Mesothelial cell of epicardium (in vitro differentiated cells): ENCODE measurements at regions not wholly inside any gene's neighbourhood (a gene's known extent, or its start where the extent isn't known, plus 50 kb on each side); places are given as distances from the start of the nearest gene placed in this dataset.
A peak's percentile ranks its signal among the peaks of the same experiment; 100 is the strongest.

Source experiments
- DNase-seq, 2 experiments: peaks; one replicate each; pipeline ENCODE4 v3.0.0; 2021; ENCODE audit warnings: low spot score in 2 of 2; ENCODE audit not compliant: unreplicated experiment in 2 of 2
- H3K27ac Mint-ChIP-seq: 2 replicates; pipeline ENCODE4 v1.8.0; 2021; ENCODE audit warnings: mixed read lengths
- H3K27me3 Mint-ChIP-seq: 2 replicates; pipeline ENCODE4 v1.8.0; 2021; ENCODE audit warnings: low read depth, mixed read lengths
- H3K36me3 Mint-ChIP-seq: 2 replicates; pipeline ENCODE4 v1.8.0; 2021; ENCODE audit warnings: mixed read lengths
- H3K4me1 Mint-ChIP-seq: 2 replicates; pipeline ENCODE4 v1.8.0; 2021; ENCODE audit warnings: mixed read lengths
- H3K4me3 Mint-ChIP-seq: 2 replicates; pipeline ENCODE4 v1.8.0; 2021; ENCODE audit warnings: mild to moderate bottlenecking, moderate library complexity, mixed read lengths
- H3K9me3 Mint-ChIP-seq: 2 replicates; pipeline ENCODE4 v1.8.0; 2021; ENCODE audit warnings: mixed read lengths
- CTCF ChIP-seq: fragments of 200-600 bp; sonication (generic); IDR thresholded peaks from one replicate; pipeline ENCODE4 v1.5.0; 2021; ENCODE audit warnings: antibody characterized with exemption; ENCODE audit not compliant: unreplicated experiment

- Mint-ChIP-seq H3K4me1 (no peaks in the 10 kb centered on the region), H3K4me3 (no peak overlapping the region), H3K9me3 (no peaks in the 10 kb centered on the region), H3K27me3 (peaks cover 19% of the 10 kb centered on the region), H3K27ac (no peak overlapping the region), H3K36me3 (no peaks in the 10 kb centered on the region)
- no peak for DNase-seq
- no peak for TF ChIP-seq CTCF
Observed at GRCh38 chr14:45709541-45709940, 456.5 kb upstream of the MIS18BP1 start.

GRCh38 chr14:45705940-45706534 is 453.0 kb upstream of the MIS18BP1 start:
- no peak overlapping the region for H3K27ac Mint-ChIP-seq

GRCh38 chr14:45699471-45699870 is 446.5 kb upstream of the MIS18BP1 start:
- Mint-ChIP-seq H3K36me3 (no peaks in the 10 kb centered on the region), H3K4me3 (no peak overlapping the region), H3K4me1 (peaks cover 18% of the 10 kb centered on the region), H3K27me3 (peaks cover 18% of the 10 kb centered on the region), H3K9me3 (no peaks in the 10 kb centered on the region), H3K27ac (no peak overlapping the region)
- no peak for DNase-seq
- no peak for TF ChIP-seq CTCF

More at GRCh38 chr14:45705940-45706534, 453.0 kb upstream of the MIS18BP1 start:
- peaks cover 10% of the 10 kb centered on the region for H3K27me3 Mint-ChIP-seq
- TF ChIP-seq CTCF = no peak
- no peak for DNase-seq
- no peak overlapping the region for H3K4me3 Mint-ChIP-seq
- no peaks in the 10 kb centered on the region for H3K9me3 Mint-ChIP-seq
- no peaks in the 10 kb centered on the region for H3K36me3 Mint-ChIP-seq
- H3K4me1 Mint-ChIP-seq = no peaks in the 10 kb centered on the region

GRCh38 chr14:45698462-45699134 is 445.6 kb upstream of the MIS18BP1 start:
- no peak for TF ChIP-seq CTCF
- Mint-ChIP-seq H3K9me3 (no peaks in the 10 kb centered on the region), H3K36me3 (no peaks in the 10 kb centered on the region), H3K27me3 (peaks cover 24% of the 10 kb centered on the region), H3K4me3 (no peak overlapping the region), H3K4me1 (peaks cover 18% of the 10 kb centered on the region), H3K27ac (no peak overlapping the region)
- peak in 1 of 2 experiments; percentile 43 for DNase-seq

GRCh38 chr14:45686771-45687170 is 433.8 kb upstream of the MIS18BP1 start:
- Mint-ChIP-seq H3K4me3 (no peak overlapping the region), H3K9me3 (peaks cover 29% of the 10 kb centered on the region), H3K4me1 (no peaks in the 10 kb centered on the region), H3K27ac (no peak overlapping the region), H3K36me3 (no peaks in the 10 kb centered on the region), H3K27me3 (peaks cover 3% of the 10 kb centered on the region)
- TF ChIP-seq CTCF = no peak
- no peak for DNase-seq
